Mesendoderm (in vitro differentiated cells): ENCODE measurements at regions not wholly inside any gene's neighbourhood (a gene's known extent, or its start where the extent isn't known, plus 50 kb on each side); places are given as distances from the start of the nearest gene placed in this dataset.

ENCODE experiments used
- DNase-seq: peaks from one replicate; pipeline ENCODE4 v3.0.0; 2013
- H2AK5ac ChIP-seq: 2 replicates; pipeline ENCODE4 v1.6.1; 2013; ENCODE audit warnings: low read length, inconsistent platforms
- H2BK120ac ChIP-seq: 2 replicates; pipeline ENCODE4 v1.6.1; 2013; ENCODE audit warnings: low read depth, mild to moderate bottlenecking, low read length, moderate library complexity, mixed read lengths
- H2BK15ac ChIP-seq: replicated peaks from 2 replicates; pipeline ENCODE4 v1.6.1; 2013; ENCODE audit warnings: low read depth, mild to moderate bottlenecking, moderate library complexity
- H2BK5ac ChIP-seq: 2 replicates; pipeline ENCODE4 v1.6.1; 2013; ENCODE audit warnings: low read length, inconsistent platforms
- H3K18ac ChIP-seq: 2 replicates; pipeline ENCODE4 v1.6.1; 2013; ENCODE audit warnings: mild to moderate bottlenecking, low read length, mixed read lengths
- H3K23ac ChIP-seq: one replicate; pipeline ENCODE4 v1.6.1; 2013; ENCODE audit warnings: low read length
- H3K27ac ChIP-seq: 2 replicates; pipeline ENCODE4 v1.5.1; 2013; ENCODE audit warnings: low read depth, mild to moderate bottlenecking, inconsistent platforms, low read length, moderate library complexity
- H3K27me3 ChIP-seq: 2 replicates; pipeline ENCODE4 v1.6.1; 2013; ENCODE audit warnings: low read length, control low read depth, mild to moderate bottlenecking, inconsistent platforms; ENCODE audit not compliant: insufficient read depth, poor library complexity
- H3K36me3 ChIP-seq: 2 replicates; pipeline ENCODE4 v1.6.1; 2013; ENCODE audit warnings: low read length, inconsistent platforms; ENCODE audit not compliant: control insufficient read depth, insufficient read depth
- H3K4ac ChIP-seq: one replicate; pipeline ENCODE4 v1.6.1; 2013; ENCODE audit warnings: low read depth, mild to moderate bottlenecking, low read length, moderate library complexity
- H3K4me1 ChIP-seq: 2 replicates; pipeline ENCODE4 v1.6.1; 2013; ENCODE audit warnings: low read depth, low read length, inconsistent platforms; ENCODE audit not compliant: control insufficient read depth
- H3K4me2 ChIP-seq: 2 replicates; pipeline ENCODE4 v1.6.1; 2013; ENCODE audit warnings: low read length
- H3K4me3 ChIP-seq: 2 replicates; pipeline ENCODE4 v1.5.1; 2013; ENCODE audit warnings: mild to moderate bottlenecking, low read length
- H3K56ac ChIP-seq: one replicate; pipeline ENCODE4 v1.6.1; 2013; ENCODE audit warnings: low read length
- H3K79me1 ChIP-seq: 2 replicates; pipeline ENCODE4 v1.6.1; 2013; ENCODE audit warnings: low read length, inconsistent platforms
- H3K79me2 ChIP-seq: 2 replicates; pipeline ENCODE4 v1.6.1; 2013; ENCODE audit warnings: mild to moderate bottlenecking, low read length; ENCODE audit not compliant: control insufficient read depth, insufficient read depth
- H3K9ac ChIP-seq: 2 replicates; pipeline ENCODE4 v1.6.1; 2013; ENCODE audit warnings: low read length, inconsistent platforms
- H4K5ac ChIP-seq: one replicate; pipeline ENCODE4 v1.6.1; 2013; ENCODE audit warnings: low read length
- H4K8ac ChIP-seq: one replicate; pipeline ENCODE4 v1.6.1; 2013; ENCODE audit warnings: low read depth, mild to moderate bottlenecking, control low read depth, low read length, moderate library complexity
- WGBS: extraction: QIAGEN DNeasy Blood & Tissue Kit; methylation state at CpG from one replicate; pipeline ENCODE4 v1.1.7; 2013; ENCODE audit warnings: low lambda C conversion rate, missing lambda C conversion rate; ENCODE audit not compliant: insufficient coverage; ENCODE audit errors: extremely low coverage; 5-methylcytosine and 5-hydroxymethylcytosine counted together

GRCh38 chr9:126063326-126063725 lies 263.3 kb upstream of the MVB12B start:
- no peak overlapping the region for H2BK5ac ChIP-seq
- H3K4me2 ChIP-seq: no peak overlapping the region
- no peaks in the 10 kb centered on the region for H3K79me2 ChIP-seq
- no peak for DNase-seq
- H4K8ac ChIP-seq: no peak overlapping the region
- H3K4me3 ChIP-seq: no peak overlapping the region
- no peak overlapping the region for H2AK5ac ChIP-seq
- no peaks in the 10 kb centered on the region for H3K79me1 ChIP-seq
- no CpG with 5 or more reads among the region's 5 CpGs for WGBS
- H3K27ac ChIP-seq: no peak overlapping the region
- H2BK15ac ChIP-seq: no peak overlapping the region
- no peak overlapping the region for H3K9ac ChIP-seq
- no peak overlapping the region for H3K56ac ChIP-seq
- H3K23ac ChIP-seq: no peak overlapping the region
- H3K18ac ChIP-seq: no peak overlapping the region
- no peak overlapping the region for H4K5ac ChIP-seq
- no peak overlapping the region for H2BK120ac ChIP-seq
- H3K4ac ChIP-seq: no peak overlapping the region
- no peaks in the 10 kb centered on the region for H3K4me1 ChIP-seq
- H3K36me3 ChIP-seq: no peaks in the 10 kb centered on the region
- H3K27me3 ChIP-seq: no peaks in the 10 kb centered on the region

GRCh38 chr9:126066131-126066530 lies 260.5 kb upstream of the MVB12B start:
- Histone ChIP-seq H3K79me2 (no peaks in the 10 kb centered on the region), H2BK120ac (no peak overlapping the region), H3K23ac (no peak overlapping the region), H3K4me3 (no peak overlapping the region), H3K36me3 (no peaks in the 10 kb centered on the region), H3K4ac (no peak overlapping the region), H2BK15ac (no peak overlapping the region), H3K27me3 (no peaks in the 10 kb centered on the region), H3K79me1 (no peaks in the 10 kb centered on the region), H3K4me2 (no peak overlapping the region), H3K56ac (no peak overlapping the region), H3K9ac (no peak overlapping the region), H3K4me1 (no peaks in the 10 kb centered on the region), H2AK5ac (no peak overlapping the region), H2BK5ac (no peak overlapping the region), H3K27ac (no peak overlapping the region), H4K5ac (no peak overlapping the region), H4K8ac (no peak overlapping the region), H3K18ac (no peak overlapping the region)
- no CpG with 5 or more reads among the region's 6 CpGs for WGBS
- DNase-seq: no peak

DNA sequence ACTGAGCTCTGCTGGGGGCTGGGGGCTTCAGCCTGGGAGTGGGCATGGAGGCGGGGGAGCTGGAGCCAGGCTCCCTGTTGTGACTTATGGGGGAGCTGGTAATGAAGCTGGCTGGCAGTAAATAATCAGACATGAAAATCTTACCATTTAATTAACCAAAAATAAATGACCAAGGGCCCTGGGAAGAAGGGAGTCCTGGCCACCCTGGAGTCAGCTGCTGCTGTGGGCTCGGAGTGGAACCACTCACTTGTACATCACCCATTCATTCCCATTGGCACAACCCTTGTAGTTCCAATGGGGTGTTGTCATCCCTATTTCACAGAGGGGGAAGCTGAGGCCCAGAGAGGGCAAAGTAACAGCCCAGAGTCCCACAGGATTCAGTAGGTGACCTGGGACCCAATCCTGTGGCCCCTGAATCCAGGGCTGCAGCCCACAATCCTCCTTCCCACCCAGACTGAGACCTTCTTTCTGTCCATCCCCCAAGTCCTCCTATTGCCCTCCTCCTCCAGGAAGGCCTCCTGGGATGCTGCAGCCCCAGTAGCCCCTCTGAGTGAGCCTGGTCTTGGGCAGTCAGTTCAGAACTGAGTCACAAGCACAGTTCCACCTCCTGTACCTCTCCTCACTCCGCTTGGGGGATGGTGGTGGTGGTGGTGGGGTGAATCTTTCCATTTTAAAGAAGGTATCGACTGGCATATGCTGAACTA lies 259.4 kb upstream of the MVB12B start:
- H3K18ac ChIP-seq: no peak overlapping the region
- DNase-seq: no peak
- no peak overlapping the region for H2BK5ac ChIP-seq
- H3K56ac ChIP-seq: no peak overlapping the region
- H4K5ac ChIP-seq: no peak overlapping the region
- H3K79me2 ChIP-seq: no peaks in the 10 kb centered on the region
- no peak overlapping the region for H3K4me3 ChIP-seq
- H3K27ac ChIP-seq: no peak overlapping the region
- no peaks in the 10 kb centered on the region for H3K79me1 ChIP-seq
- no peak overlapping the region for H2AK5ac ChIP-seq
- peaks cover 2% of the 10 kb centered on the region for H3K4me1 ChIP-seq
- no peak overlapping the region for H4K8ac ChIP-seq
- H3K27me3 ChIP-seq: no peaks in the 10 kb centered on the region
- no peak overlapping the region for H3K4ac ChIP-seq
- H2BK15ac ChIP-seq: no peak overlapping the region
- no peaks in the 10 kb centered on the region for H3K36me3 ChIP-seq
- H2BK120ac ChIP-seq: no peak overlapping the region
- H3K4me2 ChIP-seq: no peak overlapping the region
- H3K9ac ChIP-seq: no peak overlapping the region
- no CpG with 5 or more reads among the region's 4 CpGs for WGBS
- H3K23ac ChIP-seq: no peak overlapping the region

GRCh38 chr9:126068534-126069230 lies 257.9 kb upstream of the MVB12B start:
- Histone ChIP-seq H3K27ac (no peak overlapping the region), H3K56ac (no peak overlapping the region), H2BK120ac (no peak overlapping the region), H3K27me3 (no peaks in the 10 kb centered on the region), H3K36me3 (no peaks in the 10 kb centered on the region), H3K4ac (no peak overlapping the region), H4K5ac (no peak overlapping the region), H4K8ac (no peak overlapping the region), H2BK15ac (no peak overlapping the region), H3K4me3 (no peak overlapping the region), H3K79me2 (no peaks in the 10 kb centered on the region), H3K23ac (no peak overlapping the region), H3K79me1 (no peaks in the 10 kb centered on the region), H3K4me1 (peaks cover 2% of the 10 kb centered on the region), H3K18ac (no peak overlapping the region), H2AK5ac (no peak overlapping the region), H3K9ac (no peak overlapping the region), H2BK5ac (no peak overlapping the region), H3K4me2 (no peak overlapping the region)
- DNase-seq: no peak
- no CpG with 5 or more reads among the region's 17 CpGs for WGBS

GRCh38 chr9:126069400-126069955 lies 257.2 kb upstream of the MVB12B start:
- no peaks in the 10 kb centered on the region for H3K79me2 ChIP-seq
- H3K79me1 ChIP-seq: no peaks in the 10 kb centered on the region
- H3K36me3 ChIP-seq: no peaks in the 10 kb centered on the region
- no peak overlapping the region for H2BK120ac ChIP-seq
- no peak overlapping the region for H4K5ac ChIP-seq
- no CpG with 5 or more reads among the region's 9 CpGs for WGBS
- H3K56ac ChIP-seq: no peak overlapping the region
- no peak for DNase-seq
- no peak overlapping the region for H2BK15ac ChIP-seq
- H3K9ac ChIP-seq: no peak overlapping the region
- H2AK5ac ChIP-seq: no peak overlapping the region
- no peak overlapping the region for H2BK5ac ChIP-seq
- H3K27me3 ChIP-seq: no peaks in the 10 kb centered on the region
- no peak overlapping the region for H4K8ac ChIP-seq
- H3K4me1 ChIP-seq: peaks cover 6% of the 10 kb centered on the region
- H3K4me2 ChIP-seq: no peak overlapping the region
- no peak overlapping the region for H3K27ac ChIP-seq
- H3K4ac ChIP-seq: no peak overlapping the region
- H3K23ac ChIP-seq: no peak overlapping the region
- H3K18ac ChIP-seq: no peak overlapping the region
- H3K4me3 ChIP-seq: no peak overlapping the region
